H1 (cell line): ENCODE measurements at regions not wholly inside any gene's neighbourhood (a gene's known extent, or its start where the extent isn't known, plus 50 kb on each side); places are given as distances from the start of the nearest gene placed in this dataset.

ENCODE experiments used
- CTCF ChIA-PET: fragments of 300-600 bp; sonication (Branson Sonifier 250); formaldehyde crosslinking; loops from one replicate; lab custom pipeline; 2021; ENCODE audit not compliant: partially characterized antibody; lab: Charles Lee
- POLR2A ChIA-PET: fragments of 300-600 bp; sonication (Branson Sonifier 250); formaldehyde crosslinking; loops from one replicate; lab custom pipeline; 2021; ENCODE audit warnings: inconsistent platforms; ENCODE audit not compliant: partially characterized antibody; lab: Charles Lee
- DNase-seq, 2 experiments: peaks; one replicate each; pipeline versions ENCODE4 v3.0.0 to v3.0.0-alpha.2; 2010 to 2022; ENCODE audit warnings: low spot score in 2 of 2, low read depth in 1 of 2, mixed read lengths in 1 of 2
- FAIRE-seq: peaks from 2 replicates; lab custom pipeline; 2011; peaks lifted over from hg19 to GRCh38; lab: Jason Lieb, UNC
- H2AFZ ChIP-seq: 2 replicates; pipeline ENCODE4 v1.8.1; 2012; ENCODE audit warnings: low read length, inconsistent platforms
- H2AK5ac ChIP-seq: 2 replicates; pipeline ENCODE4 v1.6.1; 2013; ENCODE audit warnings: low read depth, low read length
- H2BK120ac ChIP-seq: replicated peaks from 2 replicates; pipeline ENCODE3; 2013; ENCODE audit warnings: low read depth, low read length, inconsistent platforms
- H2BK12ac ChIP-seq: 2 replicates; pipeline ENCODE4 v1.6.1; 2013; ENCODE audit warnings: low read depth, low read length
- H2BK15ac ChIP-seq: 2 replicates; pipeline ENCODE4 v1.6.1; 2013; ENCODE audit warnings: low read length
- H2BK20ac ChIP-seq: 2 replicates; pipeline ENCODE4 v1.6.1; 2013; ENCODE audit warnings: low read length
- H2BK5ac ChIP-seq: 2 replicates; pipeline ENCODE4 v1.6.1; 2013; ENCODE audit warnings: low read depth, low read length
- H3K14ac ChIP-seq: 2 replicates; pipeline ENCODE4 v1.6.1; 2013; ENCODE audit warnings: inconsistent platforms; ENCODE audit not compliant: insufficient read length
- H3K18ac ChIP-seq: 2 replicates; pipeline ENCODE4 v1.6.1; 2013; ENCODE audit warnings: low read length; ENCODE audit errors: extremely low read depth
- H3K23ac ChIP-seq: 2 replicates; pipeline ENCODE4 v1.6.1; 2013; ENCODE audit warnings: inconsistent platforms; ENCODE audit not compliant: insufficient read length
- H3K23me2 ChIP-seq: 2 replicates; pipeline ENCODE4 v1.6.1; 2013; ENCODE audit warnings: low read depth, low read length
- H3K27ac ChIP-seq: 2 replicates; pipeline ENCODE4 v1.6.1; 2011; ENCODE audit warnings: low read depth, low read length, inconsistent platforms
- H3K27me3 ChIP-seq, 4 experiments: replicated peaks in 1 of 4; 1 replicate in 1 of 4; 2 replicates in 3 of 4; pipeline versions ENCODE4 v1.6.1 to v1.8.1; 2011 to 2013; ENCODE audit warnings: low read length in 3 of 4, mild to moderate bottlenecking in 3 of 4, inconsistent platforms in 2 of 4, mixed read lengths in 2 of 4, moderate library complexity in 1 of 4; ENCODE audit not compliant: control insufficient read depth in 3 of 4, insufficient read depth in 3 of 4; ENCODE audit errors: extremely low read depth in 1 of 4
- H3K36me3 ChIP-seq, 4 experiments: 2 replicates each; pipeline versions ENCODE4 v1.6.1 to v1.8.1; 2011 to 2013; ENCODE audit warnings: mild to moderate bottlenecking in 4 of 4, low read length in 3 of 4, moderate library complexity in 2 of 4, control low read depth in 1 of 4, inconsistent platforms in 1 of 4; ENCODE audit not compliant: insufficient read depth in 4 of 4, control insufficient read depth in 2 of 4
- H3K4ac ChIP-seq: replicated peaks from 2 replicates; pipeline ENCODE3; 2013; ENCODE audit warnings: low read length, low read depth, mixed read lengths, inconsistent platforms; ENCODE audit not compliant: insufficient read length
- H3K4me1 ChIP-seq, 4 experiments: replicated peaks in 1 of 4; 1 replicate in 1 of 4; 2 replicates in 3 of 4; pipeline versions ENCODE4 v1.6.1 to v1.8.1; 2011 to 2013; ENCODE audit warnings: low read length in 3 of 4, inconsistent platforms in 2 of 4, mixed read lengths in 1 of 4; ENCODE audit not compliant: insufficient read depth in 4 of 4, control insufficient read depth in 3 of 4
- H3K4me2 ChIP-seq, 2 experiments: 2 replicates each; pipeline versions ENCODE4 v1.6.1 to v1.8.1; 2011 to 2013; ENCODE audit warnings: low read depth in 2 of 2, low read length in 2 of 2, control low read depth in 1 of 2, inconsistent platforms in 1 of 2, mild to moderate bottlenecking in 1 of 2; ENCODE audit not compliant: insufficient read depth in 1 of 2
- H3K4me3 ChIP-seq, 4 experiments: fragments of 200-600, 300-600 bp in 1 of 4; sonication (generic), shearing (Covaris generic), sonication (Bioruptor Twin) in 1 of 4; 2 replicates each; pipeline versions ENCODE4 v1.5.1 to v1.8.1; 2011 to 2016; ENCODE audit warnings: low read length in 4 of 4, low read depth in 3 of 4, control low read depth in 2 of 4, inconsistent platforms in 2 of 4, mild to moderate bottlenecking in 2 of 4, mixed read lengths in 1 of 4, moderate library complexity in 1 of 4; ENCODE audit not compliant: insufficient read depth in 2 of 4; ENCODE audit errors: extremely low read depth in 1 of 4
- H3K56ac ChIP-seq: replicated peaks from 2 replicates; pipeline ENCODE3; 2013; ENCODE audit warnings: low read depth, mild to moderate bottlenecking, mixed read lengths, low read length, inconsistent platforms; ENCODE audit not compliant: insufficient read length
- H3K79me1 ChIP-seq: 2 replicates; pipeline ENCODE4 v1.6.1; 2013; ENCODE audit warnings: low read depth, low read length, control low read depth
- H3K79me2 ChIP-seq, 2 experiments: 2 replicates each; pipeline versions ENCODE4 v1.6.1 to v1.8.1; 2012 to 2013; ENCODE audit warnings: low read length in 2 of 2, mild to moderate bottlenecking in 2 of 2, inconsistent platforms in 1 of 2; ENCODE audit not compliant: insufficient read depth in 2 of 2, control insufficient read depth in 1 of 2
- H3K9ac ChIP-seq, 4 experiments: replicated peaks in 1 of 4; 1 replicate in 1 of 4; 2 replicates in 3 of 4; pipeline versions ENCODE4 v1.6.1 to v1.8.1; 2011 to 2013; ENCODE audit warnings: low read depth in 3 of 4, low read length in 3 of 4, control low read depth in 2 of 4, mild to moderate bottlenecking in 2 of 4, moderate library complexity in 2 of 4, inconsistent platforms in 1 of 4; ENCODE audit errors: extremely low read depth in 1 of 4
- H3K9me3 ChIP-seq, 2 experiments: 2 replicates each; pipeline versions ENCODE4 v1.6.1 to v1.8.1; 2012 to 2013; ENCODE audit warnings: mild to moderate bottlenecking in 2 of 2, moderate library complexity in 2 of 2, control low read depth in 1 of 2, inconsistent platforms in 1 of 2, low read depth in 1 of 2, low read length in 1 of 2, mixed read lengths in 1 of 2; ENCODE audit not compliant: insufficient read depth in 2 of 2
- H4K20me1 ChIP-seq, 2 experiments: replicated peaks in 1 of 2; 2 replicates each; pipeline versions ENCODE3 to v1.8.1; 2011 to 2013; ENCODE audit warnings: inconsistent platforms in 2 of 2, low read length in 2 of 2, mild to moderate bottlenecking in 1 of 2; ENCODE audit not compliant: insufficient read depth in 2 of 2, control insufficient read depth in 1 of 2
- H4K5ac ChIP-seq: 2 replicates; pipeline ENCODE4 v1.6.1; 2013; ENCODE audit warnings: low read length, low read depth, mixed read lengths, inconsistent platforms; ENCODE audit not compliant: insufficient read length
- H4K8ac ChIP-seq: 2 replicates; pipeline ENCODE4 v1.8.0; 2013; ENCODE audit warnings: mild to moderate bottlenecking, moderate library complexity, low read length, inconsistent platforms; ENCODE audit not compliant: insufficient read depth; ENCODE audit errors: extremely low read depth
- H4K91ac ChIP-seq: replicated peaks from 2 replicates; pipeline ENCODE3; 2013; ENCODE audit warnings: low read length, mixed read lengths, inconsistent platforms; ENCODE audit not compliant: insufficient read length
- BCL11A ChIP-seq, 2 experiments: IDR thresholded peaks; one replicate each; pipeline ENCODE4 v1.6.1; 2011; ENCODE audit warnings: low read depth in 2 of 2, low read length in 2 of 2, mild to moderate bottlenecking in 2 of 2
- CBX8 ChIP-seq: fragments of 300-800, 300-1000 bp; sonication (generic); IDR thresholded peaks from 2 replicates; pipeline ENCODE4 v1.7.1; 2016; ENCODE audit warnings: low read depth, low read length, borderline replicate concordance
- EZH2 ChIP-seq: fragments of 200-600 bp; sonication (generic); IDR thresholded peaks from 2 replicates; pipeline ENCODE4 v1.7.1; 2012; ENCODE audit warnings: low read depth, mild to moderate bottlenecking, moderate library complexity, low read length, inconsistent platforms; ENCODE audit not compliant: severe bottlenecking
- FOSL1 ChIP-seq: IDR thresholded peaks from 2 replicates; pipeline ENCODE4 v1.6.1; 2011; ENCODE audit warnings: mild to moderate bottlenecking, low read depth, low read length, moderate library complexity; ENCODE audit not compliant: insufficient read depth
- GABPA ChIP-seq: IDR thresholded peaks from 2 replicates; pipeline ENCODE4 v1.6.1; 2011; ENCODE audit warnings: mild to moderate bottlenecking, low read length, moderate library complexity, borderline replicate concordance; ENCODE audit not compliant: insufficient read depth
- JUND ChIP-seq: IDR thresholded peaks from 2 replicates; pipeline ENCODE4 v1.6.1; 2011; ENCODE audit warnings: mild to moderate bottlenecking, improper control_type of control experiment, low read length
- KDM5A ChIP-seq: fragments of 200-600 bp; IDR thresholded peaks from 2 replicates; pipeline ENCODE4 v1.7.1; 2012; ENCODE audit warnings: mild to moderate bottlenecking, low read length, inconsistent platforms, mixed read lengths
- POU5F1 ChIP-seq: IDR thresholded peaks from 2 replicates; pipeline ENCODE4 v1.6.1; 2011; ENCODE audit warnings: low read depth, mild to moderate bottlenecking, low read length, moderate library complexity
- RBBP5 ChIP-seq: IDR thresholded peaks from 2 replicates; pipeline ENCODE4 v1.7.1; 2012; ENCODE audit warnings: low read depth, mild to moderate bottlenecking, inconsistent platforms, low read length, moderate library complexity, borderline replicate concordance
- RFX5 ChIP-seq: IDR thresholded peaks from 2 replicates; pipeline ENCODE4 v1.6.1; 2011; ENCODE audit warnings: low read depth, low read length, improper control_type of control experiment, borderline replicate concordance
- RNF2 ChIP-seq: fragments of 200-900, 300-1000 bp; sonication (generic); IDR thresholded peaks from 2 replicates; pipeline ENCODE4 v1.7.1; 2016; ENCODE audit warnings: borderline replicate concordance, low read depth, mild to moderate bottlenecking, antibody characterized with exemption, low read length; ENCODE audit not compliant: poor library complexity, severe bottlenecking; ENCODE audit errors: missing control alignments
- RXRA ChIP-seq: IDR thresholded peaks from 2 replicates; pipeline ENCODE4 v1.6.1; 2011; ENCODE audit warnings: low read depth, mild to moderate bottlenecking, low read length, moderate library complexity; ENCODE audit not compliant: insufficient read depth
- WGBS, 2 experiments: shearing (Covaris generic) in 1 of 2; methylation state at CpG; one replicate each; pipeline versions ENCODE4 v1.1.6 to v1.1.7; 2013 to 2015; ENCODE audit warnings: low lambda C conversion rate in 2 of 2, mixed read lengths in 2 of 2, inconsistent platforms in 1 of 2, low coverage in 1 of 2, missing lambda C conversion rate in 1 of 2; ENCODE audit not compliant: insufficient replicate concordance in 2 of 2, insufficient coverage in 1 of 2, insufficient read length in 1 of 2; ENCODE audit errors: extremely low coverage in 1 of 2, missing lambda C conversion rate in 1 of 2; 5-methylcytosine and 5-hydroxymethylcytosine counted together

GRCh38 chr17:72488555-72489271, 367.9 kb downstream of the SOX9 start:
- Histone ChIP-seq H3K9me3 (no peaks in the 10 kb centered on the region), H3K23me2 (no peaks in the 10 kb centered on the region), H3K4me3 (no peak overlapping the region), H3K79me2 (no peaks in the 10 kb centered on the region), H2BK12ac (peak overlapping the region; percentile 5; the same call in 1 of the 2 replicates), H2BK5ac (no peak overlapping the region), H3K27ac (no peak overlapping the region), H3K27me3 (no peaks in the 10 kb centered on the region), H3K4me2 (no peak overlapping the region), H2BK120ac (no peak overlapping the region), H3K36me3 (no peaks in the 10 kb centered on the region), H4K5ac (no peak overlapping the region), H4K8ac (no peak overlapping the region), H2AFZ (no peak overlapping the region), H4K91ac (no peak overlapping the region), H3K4me1 (no peaks in the 10 kb centered on the region; a peak in 1 of 7 replicates), H2BK20ac (no peak overlapping the region), H3K9ac (no peak overlapping the region), H3K79me1 (no peaks in the 10 kb centered on the region), H3K14ac (no peak overlapping the region), H3K18ac (no peak overlapping the region), H2BK15ac (no peak overlapping the region), H4K20me1 (no peaks in the 10 kb centered on the region), H3K56ac (no peak overlapping the region), H3K4ac (no peak overlapping the region), H3K23ac (no peak overlapping the region), H2AK5ac (no peak overlapping the region)
- CTCF ChIA-PET, result interaction anchor here (1.2 to 1.4 kb wide), 3 partner anchors 51 to 193 kb away, joined by 3 to 4 read pairs (median 4); no protein-coding TSS in a partner anchor
- WGBS, 2 experiments, result 88% methylated on average over 11 of the region's 11 CpGs; no CpG with 5 or more reads in 1 of the 2 experiments
- DNase-seq (no peak), FAIRE-seq (no peak)
- POLR2A ChIA-PET, result interaction anchor here (0.9 kb wide), 1 partner anchor 13 kb away, joined by 3 read pairs; no protein-coding TSS in a partner anchor
- TF ChIP-seq EZH2 (no peak), RBBP5 (no peak), RXRA (no peak), JUND (no peak), BCL11A (IDR thresholded peaks at IDR 0.05; ENCODE audit: low read depth in 2 of 2, low read length in 2 of 2) (no peak), CBX8 (no peak), GABPA (no peak), RNF2 (no peak), RFX5 (no peak), FOSL1 (no peak), POU5F1 (no peak), KDM5A (no peak)
